WI38 (cell line): ENCODE measurements at regions not wholly inside any gene's neighbourhood (a gene's known extent, or its start where the extent isn't known, plus 50 kb on each side); places are given as distances from the start of the nearest gene placed in this dataset.

Experiments used
- H3K4me3 ChIP-seq: 2 replicates; pipeline ENCODE4 v1.5.1; 2011; ENCODE audit warnings: low read depth, mild to moderate bottlenecking, control low read depth, low read length
- TF ChIP-seq, protein P1 (sequence below): IDR thresholded peaks from 2 replicates; pipeline ENCODE4 v1.5.1; 2012; ENCODE audit warnings: low read depth, mild to moderate bottlenecking, control low read depth, low read length

- no peak overlapping the region for H3K4me3 ChIP-seq
- TF ChIP-seq, protein P1, sequence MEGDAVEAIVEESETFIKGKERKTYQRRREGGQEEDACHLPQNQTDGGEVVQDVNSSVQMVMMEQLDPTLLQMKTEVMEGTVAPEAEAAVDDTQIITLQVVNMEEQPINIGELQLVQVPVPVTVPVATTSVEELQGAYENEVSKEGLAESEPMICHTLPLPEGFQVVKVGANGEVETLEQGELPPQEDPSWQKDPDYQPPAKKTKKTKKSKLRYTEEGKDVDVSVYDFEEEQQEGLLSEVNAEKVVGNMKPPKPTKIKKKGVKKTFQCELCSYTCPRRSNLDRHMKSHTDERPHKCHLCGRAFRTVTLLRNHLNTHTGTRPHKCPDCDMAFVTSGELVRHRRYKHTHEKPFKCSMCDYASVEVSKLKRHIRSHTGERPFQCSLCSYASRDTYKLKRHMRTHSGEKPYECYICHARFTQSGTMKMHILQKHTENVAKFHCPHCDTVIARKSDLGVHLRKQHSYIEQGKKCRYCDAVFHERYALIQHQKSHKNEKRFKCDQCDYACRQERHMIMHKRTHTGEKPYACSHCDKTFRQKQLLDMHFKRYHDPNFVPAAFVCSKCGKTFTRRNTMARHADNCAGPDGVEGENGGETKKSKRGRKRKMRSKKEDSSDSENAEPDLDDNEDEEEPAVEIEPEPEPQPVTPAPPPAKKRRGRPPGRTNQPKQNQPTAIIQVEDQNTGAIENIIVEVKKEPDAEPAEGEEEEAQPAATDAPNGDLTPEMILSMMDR = no peak
Measured at GRCh38 chr4:100736641-100737451, 219.0 kb upstream of the EMCN start.

DNA sequence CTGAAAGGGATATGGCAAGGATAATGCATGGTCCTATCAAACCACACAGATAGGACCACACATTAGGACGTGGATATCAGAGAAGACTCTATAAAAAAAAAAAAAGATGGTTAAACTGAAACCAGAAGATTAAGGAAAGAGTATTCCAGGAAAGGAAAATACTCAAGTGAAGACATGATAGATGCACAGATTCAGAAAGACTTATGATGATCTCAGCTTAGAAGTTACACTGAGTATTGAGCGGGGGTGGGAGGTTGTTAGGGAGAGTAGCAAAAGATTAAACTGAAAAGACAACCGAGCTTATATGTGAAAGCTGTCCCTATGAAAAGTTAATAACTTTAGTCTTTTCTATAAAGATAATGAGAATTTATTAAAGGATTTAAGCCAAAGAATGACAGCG, 211.0 kb upstream of the EMCN start:
- TF ChIP-seq, protein P1 = no peak
- no peak overlapping the region for H3K4me3 ChIP-seq

DNA sequence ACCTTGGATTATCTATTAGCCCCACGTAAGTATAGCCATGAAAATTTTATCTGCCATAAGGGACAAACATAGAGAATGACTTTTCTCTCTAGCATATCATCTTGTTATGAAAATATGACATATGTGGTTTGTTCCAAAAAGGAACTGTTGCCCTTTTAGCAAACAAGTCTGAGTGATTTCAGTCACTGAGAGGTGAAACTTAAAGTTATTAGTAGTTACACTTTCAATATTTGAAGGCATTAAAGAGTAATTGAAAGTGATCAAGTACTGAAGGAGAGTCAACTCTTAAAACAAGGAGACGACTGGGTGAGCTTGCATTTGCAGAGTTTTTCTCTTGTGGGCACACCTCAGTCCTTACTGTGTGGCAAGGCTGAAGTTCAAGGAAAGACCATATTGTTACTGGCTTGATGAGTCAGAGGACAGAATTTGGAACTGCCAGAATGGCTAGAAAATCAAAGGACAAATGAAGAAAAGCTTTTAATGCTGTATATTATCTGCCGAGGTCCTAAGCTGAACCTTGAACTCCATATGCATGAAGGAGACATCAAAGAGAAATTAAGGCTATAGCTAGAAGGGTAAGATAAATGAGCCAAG, 205.1 kb upstream of the EMCN start:
- H3K4me3 ChIP-seq = no peak overlapping the region
- TF ChIP-seq, protein P1 = no peak

GRCh38 chr4:100722133-100722532, 204.3 kb upstream of the EMCN start:
- H3K4me3 ChIP-seq = no peak overlapping the region
- TF ChIP-seq, protein P1 = no peak

DNA sequence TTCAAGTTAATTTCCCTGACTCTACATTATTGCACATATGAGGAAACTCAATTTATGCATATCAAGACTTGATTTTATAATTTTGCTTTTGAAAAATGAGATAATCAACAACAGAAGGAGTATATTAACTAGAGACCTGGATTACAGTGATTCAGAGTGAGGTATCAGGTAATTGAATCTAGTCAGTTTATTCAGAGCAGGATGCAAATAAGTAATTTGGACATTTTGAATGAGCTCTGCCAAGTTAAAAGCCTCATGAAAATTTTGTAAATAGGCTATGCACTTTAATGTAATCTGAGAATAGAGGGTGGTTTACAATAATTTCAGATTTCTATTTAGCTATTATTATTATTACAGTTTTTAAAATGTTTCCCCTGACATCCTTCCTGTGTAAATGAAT, 203.7 kb upstream of the EMCN start:
- no peak overlapping the region for H3K4me3 ChIP-seq
- TF ChIP-seq, protein P1 = no peak

DNA sequence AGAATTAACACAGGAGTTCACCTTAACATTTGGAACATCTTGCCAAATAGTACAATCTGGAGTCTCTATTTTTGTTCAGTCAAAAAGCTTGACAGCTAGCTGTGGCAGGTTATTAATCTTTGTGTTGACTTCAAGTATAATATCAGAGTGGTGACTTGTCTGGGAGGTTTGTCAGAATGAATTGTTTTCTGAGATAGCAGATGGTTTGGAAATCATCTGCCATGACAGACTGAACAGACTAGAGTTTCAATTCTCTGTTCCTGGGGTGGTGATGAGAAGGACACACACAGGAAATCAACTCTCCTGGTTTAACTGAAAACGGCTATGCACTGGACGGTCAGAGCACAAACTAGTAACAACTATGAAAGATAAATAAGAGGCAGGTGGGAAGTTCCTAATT, 203.3 kb upstream of the EMCN start:
- TF ChIP-seq, protein P1 = no peak
- no peak overlapping the region for H3K4me3 ChIP-seq

- TF ChIP-seq, protein P1 = no peak
- H3K4me3 ChIP-seq = no peak overlapping the region
Measured at GRCh38 chr4:100716416-100716815, 198.6 kb upstream of the EMCN start.
